Mammary epithelial cell (primary cell): ENCODE measurements at regions not wholly inside any gene's neighbourhood (a gene's known extent, or its start where the extent isn't known, plus 50 kb on each side); places are given as distances from the start of the nearest gene placed in this dataset.
"Not testable (repeated sequence)": the region's sequence is repeated elsewhere in the genome, so short reads cannot be mapped to it uniquely, and the experiment has no call there.

Experiments used
- EZH2 ChIP-seq: IDR thresholded peaks from 2 replicates; pipeline ENCODE4 v1.6.1; 2012; ENCODE audit warnings: low read length, inconsistent platforms, borderline replicate concordance
- TF ChIP-seq, protein P1 (sequence below), 2 donors: IDR thresholded peaks in 1 of 2; conservative IDR thresholded peaks in 1 of 2; 2 replicates each; pipeline ENCODE4 v1.5.1; 2011 to 2012; ENCODE audit warnings: inconsistent platforms in 2 of 2, low read length in 2 of 2, mild to moderate bottlenecking in 2 of 2, control low read depth in 1 of 2, low read depth in 1 of 2; ENCODE audit not compliant: insufficient read depth in 1 of 2; ENCODE audit errors: extremely low read depth in 1 of 2

GRCh38 chr7:32768866-32769510, 122.6 kb downstream of the KBTBD2 start:
- TF ChIP-seq EZH2, result not testable (repeated sequence)
- TF ChIP-seq, protein P1, sequence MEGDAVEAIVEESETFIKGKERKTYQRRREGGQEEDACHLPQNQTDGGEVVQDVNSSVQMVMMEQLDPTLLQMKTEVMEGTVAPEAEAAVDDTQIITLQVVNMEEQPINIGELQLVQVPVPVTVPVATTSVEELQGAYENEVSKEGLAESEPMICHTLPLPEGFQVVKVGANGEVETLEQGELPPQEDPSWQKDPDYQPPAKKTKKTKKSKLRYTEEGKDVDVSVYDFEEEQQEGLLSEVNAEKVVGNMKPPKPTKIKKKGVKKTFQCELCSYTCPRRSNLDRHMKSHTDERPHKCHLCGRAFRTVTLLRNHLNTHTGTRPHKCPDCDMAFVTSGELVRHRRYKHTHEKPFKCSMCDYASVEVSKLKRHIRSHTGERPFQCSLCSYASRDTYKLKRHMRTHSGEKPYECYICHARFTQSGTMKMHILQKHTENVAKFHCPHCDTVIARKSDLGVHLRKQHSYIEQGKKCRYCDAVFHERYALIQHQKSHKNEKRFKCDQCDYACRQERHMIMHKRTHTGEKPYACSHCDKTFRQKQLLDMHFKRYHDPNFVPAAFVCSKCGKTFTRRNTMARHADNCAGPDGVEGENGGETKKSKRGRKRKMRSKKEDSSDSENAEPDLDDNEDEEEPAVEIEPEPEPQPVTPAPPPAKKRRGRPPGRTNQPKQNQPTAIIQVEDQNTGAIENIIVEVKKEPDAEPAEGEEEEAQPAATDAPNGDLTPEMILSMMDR (conservative IDR thresholded peaks at IDR 0.05 in 1 of 2, IDR thresholded peaks at IDR 0.05 in 1 of 2; ENCODE audit: extremely low read depth in 1 of 2, insufficient read depth in 1 of 2, low read depth in 1 of 2, low read length in 2 of 2), result not testable (repeated sequence)
